OCI-LY1 (cell line): ENCODE measurements at regions not wholly inside any gene's neighbourhood (a gene's known extent, or its start where the extent isn't known, plus 50 kb on each side); places are given as distances from the start of the nearest gene placed in this dataset.

Source experiments
- H2AFZ ChIP-seq: fragments of 200-600 bp; sonication (generic), shearing (Covaris generic); 2 replicates; pipeline ENCODE4 v1.6.0; 2014; ENCODE audit warnings: antibody characterized with exemption, mild to moderate bottlenecking, low read length
- H3F3A ChIP-seq: fragments of 200-600 bp; sonication (generic), shearing (Covaris generic); 2 replicates; pipeline ENCODE4 v1.6.0; 2014; ENCODE audit warnings: mild to moderate bottlenecking, antibody characterized with exemption, low read length, moderate library complexity; ENCODE audit not compliant: insufficient read depth
- H3K27ac ChIP-seq: fragments of 200-600 bp; sonication (generic); 2 replicates; pipeline ENCODE4 v1.5.1; 2014; ENCODE audit warnings: low read length, mixed run types, mild to moderate bottlenecking, low read depth; ENCODE audit not compliant: poor library complexity, severe bottlenecking
- H3K27me3 ChIP-seq: fragments of 200-600 bp; sonication (generic); 2 replicates; pipeline ENCODE4 v1.6.0; 2014; ENCODE audit warnings: antibody characterized with exemption, mild to moderate bottlenecking, low read length, moderate library complexity; ENCODE audit not compliant: insufficient read depth
- H3K36me3 ChIP-seq: fragments of 200-600 bp; sonication (generic); 2 replicates; pipeline ENCODE4 v1.6.1; 2014; ENCODE audit warnings: mild to moderate bottlenecking, antibody characterized with exemption, low read length, moderate library complexity, mixed read lengths; ENCODE audit not compliant: insufficient read depth
- H3K4me1 ChIP-seq: fragments of 200-600 bp; sonication (generic); 2 replicates; pipeline ENCODE4 v1.5.1; 2014; ENCODE audit warnings: mild to moderate bottlenecking, low read length, moderate library complexity; ENCODE audit not compliant: insufficient read depth, severe bottlenecking
- H3K4me2 ChIP-seq: fragments of 200-600 bp; sonication (generic), shearing (Covaris generic); 2 replicates; pipeline ENCODE4 v1.6.1; 2014; ENCODE audit warnings: low read length
- H3K4me3 ChIP-seq: fragments of 200-600 bp; sonication (generic); 2 replicates; pipeline ENCODE4 v1.5.1; 2014; ENCODE audit warnings: low read length, low read depth, mild to moderate bottlenecking, mixed read lengths; ENCODE audit not compliant: poor library complexity, severe bottlenecking
- H3K79me2 ChIP-seq: fragments of 200-600 bp; shearing (Covaris generic); 2 replicates; pipeline ENCODE4 v1.6.1; 2016; ENCODE audit warnings: mixed run types, low read length, mixed read lengths; ENCODE audit not compliant: insufficient read depth
- H3K9ac ChIP-seq: fragments of 200-600 bp; sonication (generic), shearing (Covaris generic); 2 replicates; pipeline ENCODE4 v1.6.1; 2014; ENCODE audit warnings: mild to moderate bottlenecking, low read length, mixed read lengths
- H3K9me2 ChIP-seq: fragments of 200-600 bp; sonication (generic), shearing (Covaris generic); 2 replicates; pipeline ENCODE4 v1.6.1; 2014; ENCODE audit warnings: low read depth, mild to moderate bottlenecking, low read length, mixed read lengths
- H3K9me3 ChIP-seq: fragments of 200-600 bp; shearing (Covaris generic); 2 replicates; pipeline ENCODE4 v1.6.1; 2014; ENCODE audit warnings: low read length, mixed read lengths
- H4K20me1 ChIP-seq: fragments of 200-600 bp; sonication (generic), shearing (Covaris generic); 2 replicates; pipeline ENCODE4 v1.6.0; 2016; ENCODE audit warnings: mild to moderate bottlenecking, low read length; ENCODE audit not compliant: insufficient read depth
- EZH2 ChIP-seq: fragments of 200-600 bp; sonication (generic), shearing (Covaris generic); IDR thresholded peaks from 2 replicates; pipeline ENCODE4 v1.8.0; 2017; ENCODE audit warnings: borderline replicate concordance, mixed run types, mild to moderate bottlenecking, antibody characterized with exemption, low read length, moderate library complexity, mixed read lengths
- TF ChIP-seq, protein P1 (sequence below): fragments of 200-600 bp; sonication (generic), shearing (Covaris generic); IDR thresholded peaks from 2 replicates; pipeline ENCODE4 v1.5.1; 2017; ENCODE audit warnings: mild to moderate bottlenecking, antibody characterized with exemption, low read length, moderate library complexity, mixed read lengths

DNA sequence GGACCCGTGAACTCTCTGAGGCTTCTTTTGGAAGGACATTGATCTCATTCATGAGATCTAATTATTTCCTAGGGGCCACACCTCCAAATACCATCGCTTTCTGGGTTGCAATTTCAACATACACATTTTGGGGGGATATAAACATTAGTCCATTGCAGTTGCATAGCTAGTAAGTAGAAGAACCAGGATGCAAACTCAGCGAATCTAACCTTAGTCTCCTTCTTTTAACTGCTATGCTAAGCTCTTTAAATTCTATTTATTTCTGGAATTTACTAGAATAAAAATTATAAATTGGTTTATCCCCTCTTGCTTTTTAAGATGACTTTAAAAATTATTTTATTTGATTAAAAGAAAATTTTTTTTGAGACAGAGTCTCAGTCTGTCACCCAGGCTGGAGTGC, 232.5 kb upstream of the EEF2KMT start:
- Histone ChIP-seq H3F3A (no peaks in the 10 kb centered on the region), H3K9me2 (no peaks in the 10 kb centered on the region), H3K4me2 (no peak overlapping the region), H3K4me1 (no peaks in the 10 kb centered on the region), H3K9ac (no peak overlapping the region), H3K27me3 (0 out of 2 replicates have a peak, but pooled peaks cover 1% of the 10 kb centered on the region), H3K4me3 (no peak overlapping the region), H3K9me3 (no peaks in the 10 kb centered on the region), H3K36me3 (no peaks in the 10 kb centered on the region), H3K27ac (no peak overlapping the region), H2AFZ (no peak overlapping the region), H3K79me2 (no peaks in the 10 kb centered on the region), H4K20me1 (no peaks in the 10 kb centered on the region)
- TF ChIP-seq, protein P1, sequence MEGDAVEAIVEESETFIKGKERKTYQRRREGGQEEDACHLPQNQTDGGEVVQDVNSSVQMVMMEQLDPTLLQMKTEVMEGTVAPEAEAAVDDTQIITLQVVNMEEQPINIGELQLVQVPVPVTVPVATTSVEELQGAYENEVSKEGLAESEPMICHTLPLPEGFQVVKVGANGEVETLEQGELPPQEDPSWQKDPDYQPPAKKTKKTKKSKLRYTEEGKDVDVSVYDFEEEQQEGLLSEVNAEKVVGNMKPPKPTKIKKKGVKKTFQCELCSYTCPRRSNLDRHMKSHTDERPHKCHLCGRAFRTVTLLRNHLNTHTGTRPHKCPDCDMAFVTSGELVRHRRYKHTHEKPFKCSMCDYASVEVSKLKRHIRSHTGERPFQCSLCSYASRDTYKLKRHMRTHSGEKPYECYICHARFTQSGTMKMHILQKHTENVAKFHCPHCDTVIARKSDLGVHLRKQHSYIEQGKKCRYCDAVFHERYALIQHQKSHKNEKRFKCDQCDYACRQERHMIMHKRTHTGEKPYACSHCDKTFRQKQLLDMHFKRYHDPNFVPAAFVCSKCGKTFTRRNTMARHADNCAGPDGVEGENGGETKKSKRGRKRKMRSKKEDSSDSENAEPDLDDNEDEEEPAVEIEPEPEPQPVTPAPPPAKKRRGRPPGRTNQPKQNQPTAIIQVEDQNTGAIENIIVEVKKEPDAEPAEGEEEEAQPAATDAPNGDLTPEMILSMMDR, result no peak
- TF ChIP-seq EZH2, result no peak

DNA sequence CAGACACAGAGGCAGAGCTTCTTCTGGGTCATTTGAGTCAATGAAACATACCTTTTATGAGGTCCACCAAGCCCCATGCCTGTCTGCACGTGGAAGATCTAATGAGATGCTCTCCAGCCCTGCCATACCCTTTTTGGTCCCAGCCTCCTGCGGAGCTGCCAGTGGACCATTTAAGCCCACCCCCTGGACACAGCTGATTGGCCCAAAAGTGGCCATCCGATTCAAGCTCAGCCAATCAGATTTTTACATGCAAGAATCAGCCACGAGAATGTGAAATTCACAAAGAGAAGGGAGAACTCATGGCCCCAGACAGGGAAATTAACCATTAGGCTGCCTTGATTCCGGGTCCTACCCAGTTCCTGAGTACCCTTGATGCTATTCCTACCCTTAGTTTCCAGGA, 231.0 kb upstream of the EEF2KMT start:
- Histone ChIP-seq H2AFZ (no peak overlapping the region), H3K79me2 (no peaks in the 10 kb centered on the region), H3K4me1 (no peaks in the 10 kb centered on the region), H3K27ac (no peak overlapping the region), H3F3A (no peaks in the 10 kb centered on the region), H3K9me3 (no peaks in the 10 kb centered on the region), H3K4me2 (no peak overlapping the region), H3K27me3 (no peaks in the 10 kb centered on the region), H4K20me1 (no peaks in the 10 kb centered on the region), H3K9me2 (no peaks in the 10 kb centered on the region), H3K9ac (no peak overlapping the region), H3K36me3 (no peaks in the 10 kb centered on the region), H3K4me3 (no peak overlapping the region)
- TF ChIP-seq, protein P1, result no peak
- TF ChIP-seq EZH2, result no peak

GRCh38 chr16:5326395-5326794, 228.8 kb upstream of the EEF2KMT start:
- H3K27me3 ChIP-seq, result no peaks in the 10 kb centered on the region; the same call in 1 of the 2 replicates
- no peak overlapping the region for H3K4me3 ChIP-seq
- H3K36me3 ChIP-seq, result no peaks in the 10 kb centered on the region
- H4K20me1 ChIP-seq, result no peaks in the 10 kb centered on the region
- H3F3A ChIP-seq, result no peaks in the 10 kb centered on the region
- no peaks in the 10 kb centered on the region for H3K79me2 ChIP-seq
- H2AFZ ChIP-seq, result no peak overlapping the region
- H3K9me3 ChIP-seq, result no peaks in the 10 kb centered on the region
- no peak overlapping the region for H3K9ac ChIP-seq
- no peak overlapping the region for H3K4me2 ChIP-seq
- H3K4me1 ChIP-seq, result no peaks in the 10 kb centered on the region
- TF ChIP-seq, protein P1, result no peak
- no peak for TF ChIP-seq EZH2
- no peak overlapping the region for H3K27ac ChIP-seq
- H3K9me2 ChIP-seq, result no peaks in the 10 kb centered on the region
